ENCODE measurements at regions not wholly inside any gene's neighbourhood (a gene's known extent, or its start where the extent isn't known, plus 50 kb on each side); places are given as distances from the start of the nearest gene placed in this dataset.

- TF ChIP-seq, protein P1, sequence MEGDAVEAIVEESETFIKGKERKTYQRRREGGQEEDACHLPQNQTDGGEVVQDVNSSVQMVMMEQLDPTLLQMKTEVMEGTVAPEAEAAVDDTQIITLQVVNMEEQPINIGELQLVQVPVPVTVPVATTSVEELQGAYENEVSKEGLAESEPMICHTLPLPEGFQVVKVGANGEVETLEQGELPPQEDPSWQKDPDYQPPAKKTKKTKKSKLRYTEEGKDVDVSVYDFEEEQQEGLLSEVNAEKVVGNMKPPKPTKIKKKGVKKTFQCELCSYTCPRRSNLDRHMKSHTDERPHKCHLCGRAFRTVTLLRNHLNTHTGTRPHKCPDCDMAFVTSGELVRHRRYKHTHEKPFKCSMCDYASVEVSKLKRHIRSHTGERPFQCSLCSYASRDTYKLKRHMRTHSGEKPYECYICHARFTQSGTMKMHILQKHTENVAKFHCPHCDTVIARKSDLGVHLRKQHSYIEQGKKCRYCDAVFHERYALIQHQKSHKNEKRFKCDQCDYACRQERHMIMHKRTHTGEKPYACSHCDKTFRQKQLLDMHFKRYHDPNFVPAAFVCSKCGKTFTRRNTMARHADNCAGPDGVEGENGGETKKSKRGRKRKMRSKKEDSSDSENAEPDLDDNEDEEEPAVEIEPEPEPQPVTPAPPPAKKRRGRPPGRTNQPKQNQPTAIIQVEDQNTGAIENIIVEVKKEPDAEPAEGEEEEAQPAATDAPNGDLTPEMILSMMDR (IDR thresholded peaks at IDR 0.05), result no peak
- no peak for TF ChIP-seq POLR2A (IDR thresholded peaks at IDR 0.05)
Measured at GRCh38 chr13:72541674-72542073, 185.8 kb downstream of the MZT1 start.

All from sigmoid colon (tissue), 3 donors.